SU-DHL-6 (cell line): ENCODE measurements at regions not wholly inside any gene's neighbourhood (a gene's known extent, or its start where the extent isn't known, plus 50 kb on each side); places are given as distances from the start of the nearest gene placed in this dataset.

Experiments
- CTCF ChIP-seq: fragments of 200-600 bp; sonication (generic); IDR thresholded peaks from one replicate; pipeline ENCODE4 v1.5.1; 2017; ENCODE audit warnings: antibody characterized with exemption, mild to moderate bottlenecking, low read length, moderate library complexity; ENCODE audit not compliant: insufficient read depth, poor library complexity, severe bottlenecking
- EZH2phosphoT487 ChIP-seq: fragments of 200-600 bp; sonication (generic), shearing (Covaris generic); conservative IDR thresholded peaks from 2 replicates; pipeline ENCODE4 v1.6.1; 2018; ENCODE audit warnings: mild to moderate bottlenecking, antibody characterized with exemption, low read length, moderate library complexity, mixed read lengths

- TF ChIP-seq EZH2phosphoT487 (no peak), CTCF (no peak)
Measured at GRCh38 chr9:118689280-118689679, 680.0 kb downstream of the BRINP1 start.
